Pancreas (tissue), 10 donors: ENCODE measurements at regions not wholly inside any gene's neighbourhood (a gene's known extent, or its start where the extent isn't known, plus 50 kb on each side); places are given as distances from the start of the nearest gene placed in this dataset.
"Not testable (repeated sequence)": the region's sequence is repeated elsewhere in the genome, so short reads cannot be mapped to it uniquely, and the experiment has no call there.

Experiments used
- ATAC-seq, 4 donors: fragments of 200-7000 bp; cut with Tn5 transposase; one replicate each; pipeline versions ENCODE4 v1.8.0 to v1.9.1; 2020; ENCODE audit warnings: mild to moderate bottlenecking in 4 of 4, moderate library complexity in 4 of 4
- DNase-seq, 6 donors: peaks; one replicate each; pipeline ENCODE4 v3.0.0-alpha.2; 2020
- FAIRE-seq: peaks from 2 replicates; lab custom pipeline; 2012; peaks lifted over from hg19 to GRCh38; lab: Jason Lieb, UNC
- H3K27ac ChIP-seq, 4 donors: fragments of 200-600 bp; sonication (generic); 1 replicate in 3 of 4; 2 replicates in 1 of 4; pipeline versions ENCODE4 v1.5.0 to v1.8.0; 2020
- H3K27me3 ChIP-seq, 4 donors: fragments of 200-600 bp; one replicate each; pipeline ENCODE4 v1.8.0; 2021
- H3K36me3 ChIP-seq, 3 donors: fragments of 200-600 bp; sonication (generic) in 1 of 3; one replicate each; pipeline versions ENCODE4 v1.5.0 to v1.8.0; 2020 to 2021
- H3K4me1 ChIP-seq, 3 donors: fragments of 200-600 bp; one replicate each; pipeline ENCODE4 v1.8.0; 2021
- H3K4me3 ChIP-seq, 4 donors: fragments of 200-600 bp; sonication (generic) in 2 of 4; one replicate each; pipeline versions ENCODE4 v1.5.0 to v1.8.0; 2020 to 2021
- H3K9me3 ChIP-seq, 4 donors: fragments of 200-600 bp; one replicate each; pipeline ENCODE4 v1.8.0; 2021
- CTCF ChIP-seq, 4 donors: fragments of 200-600 bp; sonication (generic) in 3 of 4; IDR thresholded peaks; one replicate each; pipeline versions ENCODE4 v1.5.0 to v1.8.0; 2021; ENCODE audit warnings: antibody characterized with exemption in 4 of 4
- WGBS, 2 donors: extraction: QIAGEN DNeasy Blood & Tissue Kit; methylation state at CpG; one replicate each; pipeline ENCODE4 v1.1.7; 2013; 5-methylcytosine and 5-hydroxymethylcytosine counted together
- intact Hi-C, 3 donors: fragments of 100-400 bp; cut with DNase I; formaldehyde crosslinking; loops; one replicate each; pipeline versions ENCODE4 v1.11.1 to v1.14.2; 2022
- donor health status: healthy with polysubstance abuse.
- donor health status: DM: no; HTN: no; CAD: no; lungs with moderate emphysema.
- donor health status: DM: no; HTN: no; CAD: no.
- donor health status: control.
- donor health status: control.
- donor health status: Bipolar disorder and iron deficiency.
- donor health status: DM: yes; HTN: yes; CAD: no.
- donor health status: DM: no; HTN: no; CAD: no.
- donor health status: DM: no; HTN: no; CAD: no.
- donor health status: DM: yes; HTN: yes; CAD: no.

DNA sequence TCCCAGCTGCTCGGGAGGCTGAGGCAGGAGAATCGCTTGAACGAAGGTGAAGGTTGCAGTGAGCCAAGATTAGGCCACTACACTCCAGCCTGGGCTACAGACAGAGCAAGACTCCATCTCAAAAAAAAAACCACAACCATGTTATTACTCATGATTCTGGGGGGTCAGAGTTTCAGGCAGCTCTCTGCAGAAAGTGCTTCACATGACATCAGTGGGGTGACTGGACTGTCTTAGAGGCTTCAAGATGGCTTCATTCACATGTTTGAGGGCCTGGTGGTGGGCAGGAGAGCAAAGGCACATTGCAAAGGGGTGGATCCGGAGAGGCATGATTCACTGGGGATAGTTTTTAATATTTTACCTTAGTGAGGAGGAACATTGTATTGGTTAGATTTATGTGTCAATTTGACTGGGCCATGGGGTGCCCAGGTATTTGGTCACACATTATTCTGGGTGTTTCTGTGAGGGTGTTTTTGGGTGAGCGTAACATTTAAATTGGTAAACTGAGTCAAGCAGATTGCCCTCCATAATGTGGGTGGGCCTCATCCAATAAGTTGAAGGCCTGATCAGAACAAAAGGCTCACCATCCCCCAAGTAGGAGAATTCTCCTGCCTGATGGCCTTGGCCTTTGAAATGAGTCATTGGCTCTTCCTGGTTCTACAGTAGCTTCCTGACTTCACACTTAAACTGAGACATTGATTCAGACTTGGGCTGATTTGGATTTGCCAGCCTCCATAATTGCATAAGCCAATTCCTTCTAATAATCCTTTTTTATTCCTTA, 109.8 kb downstream of the GOSR1 start:
- FAIRE-seq (no peak), DNase-seq (no peak), ATAC-seq (no peak)
- Histone ChIP-seq H3K27ac (no peak overlapping the region), H3K36me3 (no peaks in the 10 kb centered on the region), H3K9me3 (no peaks in the 10 kb centered on the region), H3K4me1 (no peaks in the 10 kb centered on the region), H3K4me3 (no peak overlapping the region), H3K27me3 (no peaks in the 10 kb centered on the region)
- intact Hi-C loops = no loop called here
- WGBS, 2 donors = 93 to 96% methylated on average over 5 of the region's 5 CpGs
- no peak for TF ChIP-seq CTCF (IDR thresholded peaks at IDR 0.05)

DNA sequence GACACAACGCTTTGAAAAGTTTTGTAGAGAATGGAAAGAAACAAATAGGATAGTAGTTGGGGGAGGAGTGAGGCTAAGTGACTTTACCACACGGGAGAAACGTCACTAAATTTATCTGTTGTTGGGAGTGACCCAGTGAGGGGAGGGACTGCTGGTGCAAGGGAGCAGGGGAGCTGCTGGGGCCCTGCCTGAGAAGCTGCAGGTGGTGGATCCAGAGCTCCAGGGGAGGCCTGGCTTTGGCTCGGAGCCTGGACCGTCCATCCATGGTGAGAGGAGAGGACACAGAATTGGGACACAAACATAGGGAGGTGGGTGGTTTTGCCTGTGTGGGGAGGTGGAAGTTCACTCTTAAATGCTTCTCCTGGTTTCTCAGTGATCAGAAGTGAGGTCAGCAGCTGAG, 107.6 kb downstream of the GOSR1 start:
- no peak overlapping the region for H3K27ac ChIP-seq
- no peak overlapping the region for H3K4me3 ChIP-seq
- no peaks in the 10 kb centered on the region for H3K9me3 ChIP-seq
- ATAC-seq (no peak), FAIRE-seq (no peak), DNase-seq (no peak)
- no peaks in the 10 kb centered on the region for H3K4me1 ChIP-seq
- 53 to 57% methylated on average over 5 of the region's 5 CpGs for WGBS, 2 donors
- no peaks in the 10 kb centered on the region for H3K27me3 ChIP-seq
- TF ChIP-seq CTCF (IDR thresholded peaks at IDR 0.05) = no peak
- intact Hi-C loops = no loop called here
- H3K36me3 ChIP-seq = no peaks in the 10 kb centered on the region

GRCh38 chr17:30580916-30581315, 103.7 kb downstream of the GOSR1 start:
- H3K27ac ChIP-seq = no peak overlapping the region
- no peak for FAIRE-seq
- TF ChIP-seq CTCF (IDR thresholded peaks at IDR 0.05) = no peak
- DNase-seq = no peak
- no peaks in the 10 kb centered on the region for H3K4me1 ChIP-seq
- intact Hi-C loops = no loop called here
- no peak for ATAC-seq
- WGBS, 2 donors = 80 to 83% methylated on average over 2 of the region's 2 CpGs
- H3K9me3 ChIP-seq = no peaks in the 10 kb centered on the region
- H3K4me3 ChIP-seq = no peak overlapping the region
- H3K36me3 ChIP-seq = no peaks in the 10 kb centered on the region
- H3K27me3 ChIP-seq = no peaks in the 10 kb centered on the region

- ATAC-seq (no peak), FAIRE-seq (no peak), DNase-seq (no peak)
- H3K36me3 ChIP-seq = no peaks in the 10 kb centered on the region
- no peaks in the 10 kb centered on the region for H3K27me3 ChIP-seq
- no peak overlapping the region for H3K27ac ChIP-seq
- 76 to 79% methylated on average over 5 of the region's 5 CpGs for WGBS, 2 donors
- H3K9me3 ChIP-seq = no peaks in the 10 kb centered on the region
- H3K4me3 ChIP-seq = no peak overlapping the region
- no peak for TF ChIP-seq CTCF (IDR thresholded peaks at IDR 0.05)
- intact Hi-C loops = no loop called here
- no peaks in the 10 kb centered on the region for H3K4me1 ChIP-seq
Observed at GRCh38 chr17:30579610-30580315, 102.6 kb downstream of the GOSR1 start.

- H3K27ac ChIP-seq, H3K9me3 ChIP-seq, H3K27me3 ChIP-seq, H3K4me3 ChIP-seq, intact Hi-C loops, H3K36me3 ChIP-seq, DNase-seq, FAIRE-seq, H3K4me1 ChIP-seq, ATAC-seq: not testable (repeated sequence)
- WGBS, 2 donors = 66% methylated on average over 9 of the region's 9 CpGs
Observed at GRCh38 chr17:30578015-30578717, 101.0 kb downstream of the GOSR1 start.
